CD8-positive, alpha-beta memory T cell (primary cell): ENCODE measurements at regions not wholly inside any gene's neighbourhood (a gene's known extent, or its start where the extent isn't known, plus 50 kb on each side); places are given as distances from the start of the nearest gene placed in this dataset.
"Not testable (repeated sequence)": the region's sequence is repeated elsewhere in the genome, so short reads cannot be mapped to it uniquely, and the experiment has no call there.

ENCODE experiments used
- CTCF ChIA-PET: fragments of 350-600 bp; sonication (Branson Sonifier 250); formaldehyde crosslinking; loops from one replicate; lab custom pipeline; 2021; ENCODE audit warnings: antibody characterized with exemption; lab: Charles Lee
- POLR2A ChIA-PET: fragments of 350-600 bp; sonication (Branson Sonifier 250); formaldehyde crosslinking; loops from one replicate; lab custom pipeline; 2021; ENCODE audit warnings: antibody characterized with exemption; lab: Charles Lee
- DNase-seq, 5 donors: peaks; one replicate each; pipeline versions ENCODE4 v3.0.0 to v3.0.0-alpha.2; 2020 to 2022; ENCODE audit warnings: mixed read lengths in 1 of 5
- H3K27ac ChIP-seq: one replicate; pipeline ENCODE4 v1.7.0; 2013; ENCODE audit warnings: low read depth, mild to moderate bottlenecking, low read length, moderate library complexity
- H3K27me3 ChIP-seq: 2 replicates; pipeline ENCODE4 v1.7.0; 2013; ENCODE audit warnings: low read length, mild to moderate bottlenecking; ENCODE audit not compliant: insufficient read depth, poor library complexity, severe bottlenecking
- H3K36me3 ChIP-seq: 2 replicates; pipeline ENCODE4 v1.7.0; 2013; ENCODE audit warnings: mild to moderate bottlenecking, low read length, moderate library complexity; ENCODE audit not compliant: insufficient read depth
- H3K4me1 ChIP-seq: 2 replicates; pipeline ENCODE4 v1.7.0; 2013; ENCODE audit warnings: mild to moderate bottlenecking, low read length, moderate library complexity; ENCODE audit not compliant: insufficient read depth
- H3K4me3 ChIP-seq: 2 replicates; pipeline ENCODE4 v1.7.0; 2013; ENCODE audit warnings: mild to moderate bottlenecking, low read length
- H3K9me3 ChIP-seq: 2 replicates; pipeline ENCODE4 v1.7.0; 2013; ENCODE audit warnings: mild to moderate bottlenecking, low read length
- H3K27ac Mint-ChIP-seq, 8 donors: one replicate each; pipeline ENCODE4 v1.8.0; 2020 to 2021; ENCODE audit warnings: mixed read lengths in 8 of 8, mild to moderate bottlenecking in 6 of 8, inconsistent platforms in 3 of 8, moderate library complexity in 3 of 8
- H3K27me3 Mint-ChIP-seq, 2 donors: one replicate each; pipeline ENCODE4 v1.8.0; 2020 to 2021; ENCODE audit warnings: mixed read lengths in 2 of 2, mild to moderate bottlenecking in 1 of 2, moderate library complexity in 1 of 2
- H3K36me3 Mint-ChIP-seq, 3 donors: one replicate each; pipeline ENCODE4 v1.8.0; 2020 to 2021; ENCODE audit warnings: mixed read lengths in 3 of 3, inconsistent platforms in 1 of 3, mild to moderate bottlenecking in 1 of 3
- H3K4me1 Mint-ChIP-seq, 3 donors: one replicate each; pipeline ENCODE4 v1.8.0; 2020 to 2021; ENCODE audit warnings: mixed read lengths in 3 of 3, inconsistent platforms in 1 of 3, mild to moderate bottlenecking in 1 of 3
- H3K4me3 Mint-ChIP-seq, 7 donors: one replicate each; pipeline ENCODE4 v1.8.0; 2020 to 2021; ENCODE audit warnings: mixed read lengths in 7 of 7, mild to moderate bottlenecking in 6 of 7, moderate library complexity in 4 of 7, inconsistent platforms in 2 of 7
- H3K9me3 Mint-ChIP-seq, 5 donors: one replicate each; pipeline ENCODE4 v1.8.0; 2020 to 2022; ENCODE audit warnings: mixed read lengths in 5 of 5, mild to moderate bottlenecking in 3 of 5, moderate library complexity in 2 of 5, inconsistent platforms in 1 of 5

DNA sequence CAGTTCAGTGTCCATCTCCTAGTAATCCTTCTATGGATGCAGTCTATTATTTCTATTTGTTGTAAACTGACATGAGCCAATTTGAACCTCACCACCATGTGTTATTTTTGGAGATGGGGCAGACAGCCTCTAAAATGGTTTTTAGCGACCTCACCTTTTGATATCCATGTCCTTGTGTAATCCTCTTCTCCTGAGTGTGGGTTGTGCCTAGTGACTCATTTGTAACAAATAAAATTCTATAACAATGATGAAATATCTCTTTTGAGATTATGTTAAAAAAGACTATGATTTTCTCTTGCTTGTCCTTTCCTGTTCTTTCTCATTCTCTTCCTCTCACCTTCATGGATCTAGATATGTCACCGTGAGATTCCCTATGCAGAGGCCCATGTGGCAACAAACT, 554.6 kb upstream of the ANO3 start:
- Histone ChIP-seq H3K4me1 (no peaks in the 10 kb centered on the region), H3K4me3 (no peak overlapping the region), H3K36me3 (no peaks in the 10 kb centered on the region), H3K27ac (no peak overlapping the region), H3K9me3 (no peaks in the 10 kb centered on the region), H3K27me3 (no peaks in the 10 kb centered on the region)
- no peak for DNase-seq
- Mint-ChIP-seq H3K4me3 (no peak overlapping the region), H3K27ac (no peak overlapping the region), H3K9me3 (peaks cover 0 to 23% (median 9%) of the 10 kb centered on the region in 5 donors), H3K4me1 (no peaks in the 10 kb centered on the region), H3K27me3 (peaks cover 0 to 1% of the 10 kb centered on the region in 2 donors), H3K36me3 (no peaks in the 10 kb centered on the region)
- CTCF ChIA-PET: no interaction called here
- POLR2A ChIA-PET: no interaction called here

DNA sequence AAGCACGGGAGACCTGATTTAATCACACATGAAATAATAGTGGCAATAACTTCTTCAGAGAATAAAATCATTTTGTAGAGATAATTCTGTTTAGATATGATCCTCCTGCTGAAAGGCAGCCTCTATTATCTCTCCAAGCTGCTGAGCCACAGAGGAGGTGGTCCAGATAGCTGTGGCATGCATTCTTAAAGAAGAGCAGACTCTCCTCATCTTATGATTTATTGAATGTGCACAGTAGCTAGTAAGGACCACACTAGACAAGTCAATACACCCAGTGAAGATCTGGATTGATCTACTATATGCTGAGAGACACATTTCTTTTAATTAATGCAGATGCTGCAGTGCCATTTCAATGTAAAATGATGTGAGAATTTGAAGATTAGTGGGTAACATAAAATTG, 552.9 kb upstream of the ANO3 start:
- no peak overlapping the region for H3K4me3 Mint-ChIP-seq
- no peak for DNase-seq
- Histone ChIP-seq H3K36me3 (no peaks in the 10 kb centered on the region), H3K9me3 (no peaks in the 10 kb centered on the region), H3K4me3 (no peak overlapping the region), H3K27me3 (no peaks in the 10 kb centered on the region), H3K4me1 (no peaks in the 10 kb centered on the region), H3K27ac (no peak overlapping the region)
- peaks cover 0 to 33% (median 12%) of the 10 kb centered on the region in 5 donors for H3K9me3 Mint-ChIP-seq
- peaks cover 0 to 1% of the 10 kb centered on the region in 2 donors for H3K27me3 Mint-ChIP-seq
- CTCF ChIA-PET: no interaction called here
- no peak overlapping the region for H3K27ac Mint-ChIP-seq
- POLR2A ChIA-PET: no interaction called here
- H3K36me3 Mint-ChIP-seq: no peaks in the 10 kb centered on the region
- H3K4me1 Mint-ChIP-seq: no peaks in the 10 kb centered on the region

DNA sequence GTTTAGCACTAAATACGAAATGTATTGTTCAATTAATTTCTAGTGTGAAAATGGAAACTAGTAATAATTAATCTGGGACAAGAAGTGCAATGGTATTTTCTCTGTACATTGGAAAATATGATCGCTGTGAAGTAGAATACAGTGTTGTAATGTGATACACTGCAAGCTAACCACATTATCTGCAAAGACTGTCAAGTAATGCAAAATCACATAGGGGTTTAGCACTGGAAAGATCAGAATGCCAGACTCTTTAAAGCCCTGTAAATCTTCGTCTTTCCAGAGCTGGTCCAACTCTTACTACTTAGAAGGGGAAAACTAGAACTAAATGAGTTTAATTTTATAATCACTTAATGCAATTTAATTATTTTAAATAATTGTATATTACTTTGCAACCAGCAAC, 544.5 kb upstream of the ANO3 start:
- Histone ChIP-seq H3K27ac (no peak overlapping the region), H3K4me1 (no peaks in the 10 kb centered on the region), H3K9me3 (no peaks in the 10 kb centered on the region), H3K27me3 (no peaks in the 10 kb centered on the region), H3K36me3 (no peaks in the 10 kb centered on the region), H3K4me3 (no peak overlapping the region)
- ChIA-PET POLR2A (no interaction called here), CTCF (no interaction called here)
- DNase-seq: no peak
- Mint-ChIP-seq H3K4me1 (no peaks in the 10 kb centered on the region), H3K4me3 (no peak overlapping the region), H3K27ac (no peak overlapping the region), H3K27me3 (no peaks in the 10 kb centered on the region), H3K36me3 (no peaks in the 10 kb centered on the region), H3K9me3 (peaks cover 0 to 40% (median 2%) of the 10 kb centered on the region in 5 donors)

DNA sequence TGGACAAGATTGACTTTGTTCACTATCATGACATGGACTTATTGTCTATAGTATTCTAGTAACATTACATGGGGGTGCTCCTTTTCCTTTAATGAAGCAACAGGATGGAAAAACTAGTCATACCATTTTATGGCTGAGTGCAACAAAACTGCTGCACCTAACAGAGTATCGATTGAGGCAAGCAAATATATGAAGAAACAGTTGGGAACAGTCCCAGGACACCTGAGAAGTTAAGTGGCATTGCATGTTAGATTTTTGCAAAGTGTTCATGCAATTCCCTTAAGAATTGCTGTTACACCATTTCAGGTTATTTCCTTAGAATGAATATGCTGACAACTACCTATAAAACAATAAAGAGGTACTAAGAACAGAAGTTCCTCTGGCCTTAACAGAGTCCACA, 541.5 kb upstream of the ANO3 start:
- Mint-ChIP-seq H3K27ac (no peak overlapping the region), H3K27me3 (no peaks in the 10 kb centered on the region), H3K4me1 (no peaks in the 10 kb centered on the region), H3K9me3 (peaks cover 2 to 33% (median 7%) of the 10 kb centered on the region in 5 donors), H3K4me3 (no peak overlapping the region), H3K36me3 (no peaks in the 10 kb centered on the region)
- Histone ChIP-seq H3K4me1 (no peaks in the 10 kb centered on the region), H3K9me3 (no peaks in the 10 kb centered on the region), H3K27me3 (no peaks in the 10 kb centered on the region), H3K27ac (no peak overlapping the region), H3K36me3 (no peaks in the 10 kb centered on the region), H3K4me3 (no peak overlapping the region)
- ChIA-PET POLR2A (no interaction called here), CTCF (no interaction called here)
- no peak for DNase-seq

GRCh38 chr11:25793637-25794036, 538.3 kb upstream of the ANO3 start:
- no peaks in the 10 kb centered on the region for H3K4me1 Mint-ChIP-seq
- H3K27ac ChIP-seq: no peak overlapping the region
- no peaks in the 10 kb centered on the region for H3K9me3 ChIP-seq
- H3K9me3 Mint-ChIP-seq: peaks cover 2 to 18% (median 9%) of the 10 kb centered on the region in 5 donors
- no peak for DNase-seq
- no peaks in the 10 kb centered on the region for H3K27me3 Mint-ChIP-seq
- ChIA-PET POLR2A (no interaction called here), CTCF (no interaction called here)
- H3K4me3 ChIP-seq: no peak overlapping the region
- no peaks in the 10 kb centered on the region for H3K4me1 ChIP-seq
- no peak overlapping the region for H3K27ac Mint-ChIP-seq
- no peaks in the 10 kb centered on the region for H3K27me3 ChIP-seq
- H3K4me3 Mint-ChIP-seq: no peak overlapping the region
- no peaks in the 10 kb centered on the region for H3K36me3 ChIP-seq
- no peaks in the 10 kb centered on the region for H3K36me3 Mint-ChIP-seq

- Histone ChIP-seq H3K4me3 (no peak overlapping the region), H3K36me3 (no peaks in the 10 kb centered on the region), H3K27me3 (no peaks in the 10 kb centered on the region), H3K4me1 (no peaks in the 10 kb centered on the region), H3K27ac (no peak overlapping the region), H3K9me3 (no peaks in the 10 kb centered on the region)
- Mint-ChIP-seq H3K9me3 (peaks cover 2 to 10% (median 8%) of the 10 kb centered on the region in 5 donors), H3K4me3 (no peak overlapping the region), H3K4me1 (no peaks in the 10 kb centered on the region), H3K27ac (peak overlapping the region in 1 of 8 donors; percentile 36), H3K27me3 (no peaks in the 10 kb centered on the region), H3K36me3 (no peaks in the 10 kb centered on the region)
- no peak for DNase-seq
- ChIA-PET CTCF (no interaction called here), POLR2A (no interaction called here)
Measured at GRCh38 chr11:25794804-25795203, 537.1 kb upstream of the ANO3 start.

- Histone ChIP-seq H3K9me3 (no peaks in the 10 kb centered on the region), H3K36me3 (no peaks in the 10 kb centered on the region), H3K4me1 (no peaks in the 10 kb centered on the region), H3K27me3 (no peaks in the 10 kb centered on the region), H3K4me3 (no peak overlapping the region), H3K27ac (no peak overlapping the region)
- Mint-ChIP-seq H3K27ac (no peak overlapping the region), H3K4me1 (no peaks in the 10 kb centered on the region), H3K36me3 (peaks cover 0 to 1% (median 0%) of the 10 kb centered on the region in 3 donors), H3K4me3 (no peak overlapping the region), H3K9me3 (peaks cover 0 to 35% (median 4%) of the 10 kb centered on the region in 5 donors), H3K27me3 (no peaks in the 10 kb centered on the region)
- no peak for DNase-seq
- POLR2A ChIA-PET: no interaction called here
- CTCF ChIA-PET: no interaction called here
Measured at GRCh38 chr11:25816411-25816810, 515.5 kb upstream of the ANO3 start.

DNA sequence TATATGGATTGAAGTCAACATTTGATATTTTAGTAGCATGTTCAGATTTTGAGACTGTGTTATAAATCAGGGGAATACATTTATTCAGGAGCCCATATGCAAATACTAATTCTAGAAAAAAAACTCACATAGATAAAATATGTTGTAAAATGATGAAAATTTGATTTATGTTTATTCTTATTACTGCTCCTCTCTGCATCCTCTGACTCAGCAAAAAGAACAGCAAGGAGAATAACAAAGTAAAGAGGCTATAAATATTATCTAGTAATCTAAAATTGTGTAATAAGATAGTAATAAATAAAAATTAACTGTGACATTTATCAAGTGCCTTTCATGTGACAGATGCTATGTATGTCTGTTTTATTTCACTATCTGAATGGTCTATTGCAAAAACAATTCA, 507.2 kb upstream of the ANO3 start:
- POLR2A ChIA-PET: no interaction called here
- Histone ChIP-seq H3K4me1 (no peaks in the 10 kb centered on the region), H3K27ac (no peak overlapping the region), H3K27me3 (no peaks in the 10 kb centered on the region), H3K4me3 (no peak overlapping the region), H3K36me3 (no peaks in the 10 kb centered on the region), H3K9me3 (no peaks in the 10 kb centered on the region)
- DNase-seq: no peak
- no peak overlapping the region for H3K4me3 Mint-ChIP-seq
- no peaks in the 10 kb centered on the region for H3K27me3 Mint-ChIP-seq
- H3K9me3 Mint-ChIP-seq: peaks cover 0 to 28% (median 10%) of the 10 kb centered on the region in 5 donors
- H3K4me1 Mint-ChIP-seq: no peaks in the 10 kb centered on the region
- no peaks in the 10 kb centered on the region for H3K36me3 Mint-ChIP-seq
- CTCF ChIA-PET: no interaction called here
- H3K27ac Mint-ChIP-seq: no peak overlapping the region

DNA sequence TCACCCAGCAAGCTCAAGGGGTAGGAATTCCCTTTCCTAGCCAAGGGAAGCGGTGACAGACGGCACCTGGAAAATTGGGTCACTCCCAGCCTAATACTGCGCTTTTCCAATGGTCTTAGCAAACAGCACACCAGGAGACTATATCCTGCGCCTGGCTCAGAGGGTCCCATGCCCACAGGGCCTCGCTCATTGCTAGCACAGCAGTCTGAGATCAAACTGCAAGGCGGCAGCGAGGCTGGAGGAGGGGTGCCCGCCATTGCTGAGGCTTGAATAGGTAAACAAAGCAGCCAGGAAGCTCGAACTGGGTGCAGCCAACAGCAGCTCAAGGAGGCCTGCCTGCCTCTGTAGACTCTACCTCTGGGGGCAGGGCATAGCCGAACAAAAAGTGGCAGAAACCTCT, 500.4 kb upstream of the ANO3 start:
- H3K4me1 Mint-ChIP-seq, H3K27ac Mint-ChIP-seq, CTCF ChIA-PET, DNase-seq, H3K27ac ChIP-seq, H3K4me3 ChIP-seq, H3K9me3 ChIP-seq, H3K27me3 ChIP-seq, H3K4me1 ChIP-seq, H3K36me3 ChIP-seq, H3K36me3 Mint-ChIP-seq, H3K27me3 Mint-ChIP-seq, H3K4me3 Mint-ChIP-seq, POLR2A ChIA-PET: not testable (repeated sequence)
- H3K9me3 Mint-ChIP-seq: peaks cover 0 to 25% (median 6%) of the 10 kb centered on the region in 5 donors
